ENCODE measurements at regions not wholly inside any gene's neighbourhood (a gene's known extent, or its start where the extent isn't known, plus 50 kb on each side); places are given as distances from the start of the nearest gene placed in this dataset.

DNA sequence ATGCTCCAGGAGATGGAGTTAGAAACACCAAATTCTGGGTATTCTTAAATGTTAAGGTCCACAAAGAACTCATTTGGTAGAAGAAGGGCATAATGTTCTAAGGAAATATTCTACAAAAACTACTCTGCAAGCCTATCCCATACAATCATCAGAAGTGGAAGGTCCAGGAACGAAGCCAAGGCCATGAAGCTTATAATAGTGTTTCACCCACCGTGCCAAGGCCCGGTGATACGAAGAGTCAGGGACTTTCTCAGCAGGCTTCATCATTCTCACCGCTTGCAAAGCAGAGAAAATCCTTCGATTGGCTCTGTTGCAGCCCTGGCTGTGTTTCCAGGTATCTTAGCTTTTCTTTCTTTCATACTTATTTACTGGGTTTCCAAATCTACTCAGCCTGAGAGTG lies 351.9 kb upstream of the CELF2 start:
- Mint-ChIP-seq H3K4me1 (ENCODE audit: unreplicated experiment) (no peaks in the 10 kb centered on the region), H3K27me3 (ENCODE audit: unreplicated experiment) (no peaks in the 10 kb centered on the region), H3K4me3 (ENCODE audit: unreplicated experiment) (no peak overlapping the region), H3K36me3 (ENCODE audit: low read depth, unreplicated experiment) (no peaks in the 10 kb centered on the region), H3K27ac (ENCODE audit: unreplicated experiment) (no peak overlapping the region), H3K9me3 (ENCODE audit: unreplicated experiment) (no peaks in the 10 kb centered on the region)
- DNase-seq (ENCODE audit: low spot score), result no peak
- TF ChIP-seq, protein P1, sequence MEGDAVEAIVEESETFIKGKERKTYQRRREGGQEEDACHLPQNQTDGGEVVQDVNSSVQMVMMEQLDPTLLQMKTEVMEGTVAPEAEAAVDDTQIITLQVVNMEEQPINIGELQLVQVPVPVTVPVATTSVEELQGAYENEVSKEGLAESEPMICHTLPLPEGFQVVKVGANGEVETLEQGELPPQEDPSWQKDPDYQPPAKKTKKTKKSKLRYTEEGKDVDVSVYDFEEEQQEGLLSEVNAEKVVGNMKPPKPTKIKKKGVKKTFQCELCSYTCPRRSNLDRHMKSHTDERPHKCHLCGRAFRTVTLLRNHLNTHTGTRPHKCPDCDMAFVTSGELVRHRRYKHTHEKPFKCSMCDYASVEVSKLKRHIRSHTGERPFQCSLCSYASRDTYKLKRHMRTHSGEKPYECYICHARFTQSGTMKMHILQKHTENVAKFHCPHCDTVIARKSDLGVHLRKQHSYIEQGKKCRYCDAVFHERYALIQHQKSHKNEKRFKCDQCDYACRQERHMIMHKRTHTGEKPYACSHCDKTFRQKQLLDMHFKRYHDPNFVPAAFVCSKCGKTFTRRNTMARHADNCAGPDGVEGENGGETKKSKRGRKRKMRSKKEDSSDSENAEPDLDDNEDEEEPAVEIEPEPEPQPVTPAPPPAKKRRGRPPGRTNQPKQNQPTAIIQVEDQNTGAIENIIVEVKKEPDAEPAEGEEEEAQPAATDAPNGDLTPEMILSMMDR (IDR thresholded peaks at IDR 0.05; ENCODE audit: unreplicated experiment), result no peak

DNA sequence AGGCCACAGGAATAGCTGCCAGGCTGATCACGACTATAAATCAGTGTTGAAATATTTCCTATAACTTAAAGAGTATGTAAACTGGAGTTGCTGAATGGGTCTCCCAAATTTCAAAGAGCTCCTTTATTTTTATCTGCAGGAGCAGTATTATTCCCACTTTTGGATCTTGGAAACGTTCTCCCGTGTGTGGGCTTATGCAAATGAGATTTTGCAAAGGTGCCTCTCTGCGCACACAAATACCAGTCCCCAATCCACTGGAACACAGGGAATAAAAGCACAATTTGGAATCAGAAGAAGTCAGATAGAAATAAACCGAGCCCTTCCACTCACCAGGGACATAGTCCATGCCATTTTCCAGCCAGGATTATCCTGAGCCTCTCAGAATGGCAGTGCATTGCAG lies 350.2 kb upstream of the CELF2 start:
- Mint-ChIP-seq H3K9me3 (ENCODE audit: unreplicated experiment) (no peaks in the 10 kb centered on the region), H3K4me1 (ENCODE audit: unreplicated experiment) (no peaks in the 10 kb centered on the region), H3K36me3 (ENCODE audit: low read depth, unreplicated experiment) (no peaks in the 10 kb centered on the region), H3K27me3 (ENCODE audit: unreplicated experiment) (no peaks in the 10 kb centered on the region), H3K4me3 (ENCODE audit: unreplicated experiment) (no peak overlapping the region), H3K27ac (ENCODE audit: unreplicated experiment) (no peak overlapping the region)
- TF ChIP-seq, protein P1 (IDR thresholded peaks at IDR 0.05; ENCODE audit: unreplicated experiment), result no peak
- no peak for DNase-seq (ENCODE audit: low spot score)

GRCh38 chr10:10676972-10677371 lies 340.7 kb upstream of the CELF2 start:
- Mint-ChIP-seq H3K4me1 (ENCODE audit: unreplicated experiment) (no peaks in the 10 kb centered on the region), H3K4me3 (ENCODE audit: unreplicated experiment) (no peak overlapping the region), H3K9me3 (ENCODE audit: unreplicated experiment) (no peaks in the 10 kb centered on the region), H3K27me3 (ENCODE audit: unreplicated experiment) (no peaks in the 10 kb centered on the region), H3K27ac (ENCODE audit: unreplicated experiment) (no peak overlapping the region), H3K36me3 (ENCODE audit: low read depth, unreplicated experiment) (no peaks in the 10 kb centered on the region)
- TF ChIP-seq, protein P1 (IDR thresholded peaks at IDR 0.05; ENCODE audit: unreplicated experiment), result no peak
- DNase-seq (ENCODE audit: low spot score), result no peak

- Mint-ChIP-seq H3K9me3 (ENCODE audit: unreplicated experiment) (no peaks in the 10 kb centered on the region), H3K4me3 (ENCODE audit: unreplicated experiment) (no peak overlapping the region), H3K36me3 (ENCODE audit: low read depth, unreplicated experiment) (no peaks in the 10 kb centered on the region), H3K27me3 (ENCODE audit: unreplicated experiment) (no peaks in the 10 kb centered on the region), H3K27ac (ENCODE audit: unreplicated experiment) (no peak overlapping the region), H3K4me1 (ENCODE audit: unreplicated experiment) (no peaks in the 10 kb centered on the region)
- TF ChIP-seq, protein P1 (IDR thresholded peaks at IDR 0.05; ENCODE audit: unreplicated experiment), result peak; percentile 24
- DNase-seq (ENCODE audit: low spot score), result peak; percentile 72
Measured at GRCh38 chr10:10677479-10677878, 340.2 kb upstream of the CELF2 start.

DNA sequence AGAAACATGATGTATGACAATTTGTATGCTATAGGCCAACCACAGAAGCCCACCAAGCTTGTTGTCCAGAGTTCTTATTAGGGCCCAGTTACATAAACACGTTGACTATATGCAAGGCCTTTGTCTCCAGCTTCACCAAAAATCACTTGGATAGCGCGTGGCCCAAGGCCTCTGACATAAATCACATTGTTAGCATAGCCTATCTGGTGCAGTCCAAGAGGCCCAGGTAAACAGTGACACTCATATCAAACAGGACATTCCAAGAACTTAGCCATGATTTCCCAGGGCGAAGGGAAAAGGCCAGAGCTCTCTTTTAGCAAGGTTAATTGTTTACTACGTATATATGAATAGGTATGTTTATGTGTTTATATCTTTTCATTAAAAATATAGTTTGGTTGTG lies 337.2 kb upstream of the CELF2 start:
- H3K4me1 Mint-ChIP-seq (ENCODE audit: unreplicated experiment), result no peaks in the 10 kb centered on the region
- H3K36me3 Mint-ChIP-seq (ENCODE audit: low read depth, unreplicated experiment), result no peaks in the 10 kb centered on the region
- H3K9me3 Mint-ChIP-seq (ENCODE audit: unreplicated experiment), result no peaks in the 10 kb centered on the region
- TF ChIP-seq, protein P1 (IDR thresholded peaks at IDR 0.05; ENCODE audit: unreplicated experiment), result no peak
- no peak overlapping the region for H3K27ac Mint-ChIP-seq (ENCODE audit: unreplicated experiment)
- H3K27me3 Mint-ChIP-seq (ENCODE audit: unreplicated experiment), result no peaks in the 10 kb centered on the region
- no peak overlapping the region for H3K4me3 Mint-ChIP-seq (ENCODE audit: unreplicated experiment)
- no peak for DNase-seq (ENCODE audit: low spot score)
